ENCODE measurements at regions not wholly inside any gene's neighbourhood (a gene's known extent, or its start where the extent isn't known, plus 50 kb on each side); places are given as distances from the start of the nearest gene placed in this dataset.

- no peak for DNase-seq (ENCODE audit: low read depth, low spot score)
- Mint-ChIP-seq H3K9me3 (no peaks in the 10 kb centered on the region), H3K27me3 (ENCODE audit: low read depth) (peaks cover 99% of the 10 kb centered on the region)
Measured at GRCh38 chr11:43579171-43579918, 101.2 kb upstream of the HSD17B12 start.

GRCh38 chr11:43579919-43580276, 100.6 kb upstream of the HSD17B12 start:
- no peak for TF ChIP-seq CTCF (conservative IDR thresholded peaks at IDR 0.05)
- DNase-seq (ENCODE audit: low read depth, low spot score) = no peak
- Mint-ChIP-seq H3K27ac (ENCODE audit: unreplicated experiment) (no peak overlapping the region), H3K4me1 (peaks cover 58% of the 10 kb centered on the region), H3K9me3 (no peaks in the 10 kb centered on the region), H3K36me3 (ENCODE audit: low read depth) (peaks cover 4% of the 10 kb centered on the region), H3K27me3 (ENCODE audit: low read depth) (peaks cover 98% of the 10 kb centered on the region), H3K4me3 (peak overlapping the region; percentile 92)

More at GRCh38 chr11:43579171-43579918, 101.2 kb upstream of the HSD17B12 start:
- H3K27ac Mint-ChIP-seq (ENCODE audit: unreplicated experiment) = no peak overlapping the region
- H3K4me1 Mint-ChIP-seq = peaks cover 64% of the 10 kb centered on the region
- H3K4me3 Mint-ChIP-seq = peak overlapping the region; percentile 96
- peaks cover 4% of the 10 kb centered on the region for H3K36me3 Mint-ChIP-seq (ENCODE audit: low read depth)
- TF ChIP-seq CTCF (conservative IDR thresholded peaks at IDR 0.05) = peak; percentile 62

GRCh38 chr11:43580735-43581369, 99.7 kb upstream of the HSD17B12 start:
- Mint-ChIP-seq H3K27me3 (ENCODE audit: low read depth) (peaks cover 98% of the 10 kb centered on the region), H3K4me1 (peaks cover 49% of the 10 kb centered on the region), H3K27ac (ENCODE audit: unreplicated experiment) (no peak overlapping the region), H3K9me3 (no peaks in the 10 kb centered on the region), H3K36me3 (ENCODE audit: low read depth) (peaks cover 4% of the 10 kb centered on the region), H3K4me3 (peak overlapping the region; percentile 92)
- DNase-seq (ENCODE audit: low read depth, low spot score) = no peak
- no peak for TF ChIP-seq CTCF (conservative IDR thresholded peaks at IDR 0.05)

GRCh38 chr11:43581370-43582023, 99.0 kb upstream of the HSD17B12 start:
- H3K27ac Mint-ChIP-seq (ENCODE audit: unreplicated experiment) = no peak overlapping the region
- H3K27me3 Mint-ChIP-seq (ENCODE audit: low read depth) = peaks cover 98% of the 10 kb centered on the region
- no peaks in the 10 kb centered on the region for H3K9me3 Mint-ChIP-seq
- H3K4me3 Mint-ChIP-seq = peak overlapping the region; percentile 92
- no peak for TF ChIP-seq CTCF (conservative IDR thresholded peaks at IDR 0.05)
- H3K4me1 Mint-ChIP-seq = peaks cover 42% of the 10 kb centered on the region
- H3K36me3 Mint-ChIP-seq (ENCODE audit: low read depth) = peaks cover 4% of the 10 kb centered on the region
- DNase-seq (ENCODE audit: low read depth, low spot score) = no peak

GRCh38 chr11:43582024-43582862, 98.3 kb upstream of the HSD17B12 start:
- no peaks in the 10 kb centered on the region for H3K9me3 Mint-ChIP-seq
- peaks cover 96% of the 10 kb centered on the region for H3K27me3 Mint-ChIP-seq (ENCODE audit: low read depth)
- peaks cover 35% of the 10 kb centered on the region for H3K4me1 Mint-ChIP-seq
- H3K36me3 Mint-ChIP-seq (ENCODE audit: low read depth) = peaks cover 4% of the 10 kb centered on the region
- TF ChIP-seq CTCF (conservative IDR thresholded peaks at IDR 0.05) = no peak
- no peak overlapping the region for H3K27ac Mint-ChIP-seq (ENCODE audit: unreplicated experiment)
- H3K4me3 Mint-ChIP-seq = peak overlapping the region; percentile 76
- no peak for DNase-seq (ENCODE audit: low read depth, low spot score)
